GM23248 (cell line): ENCODE measurements at regions not wholly inside any gene's neighbourhood (a gene's known extent, or its start where the extent isn't known, plus 50 kb on each side); places are given as distances from the start of the nearest gene placed in this dataset.

Experiments used
- EZH2 ChIP-seq: fragments of 200-600 bp; sonication (generic); IDR thresholded peaks from 2 replicates; pipeline ENCODE4 v1.6.1; 2018; ENCODE audit warnings: antibody characterized with exemption, mild to moderate bottlenecking; ENCODE audit not compliant: insufficient read depth, poor library complexity, severe bottlenecking
- EZH2phosphoT487 ChIP-seq: fragments of 200-600 bp; sonication (generic); IDR thresholded peaks from 2 replicates; pipeline ENCODE4 v1.6.1; 2018; ENCODE audit warnings: antibody characterized with exemption, moderate library complexity, mild to moderate bottlenecking, low read depth; ENCODE audit not compliant: insufficient read depth

DNA sequence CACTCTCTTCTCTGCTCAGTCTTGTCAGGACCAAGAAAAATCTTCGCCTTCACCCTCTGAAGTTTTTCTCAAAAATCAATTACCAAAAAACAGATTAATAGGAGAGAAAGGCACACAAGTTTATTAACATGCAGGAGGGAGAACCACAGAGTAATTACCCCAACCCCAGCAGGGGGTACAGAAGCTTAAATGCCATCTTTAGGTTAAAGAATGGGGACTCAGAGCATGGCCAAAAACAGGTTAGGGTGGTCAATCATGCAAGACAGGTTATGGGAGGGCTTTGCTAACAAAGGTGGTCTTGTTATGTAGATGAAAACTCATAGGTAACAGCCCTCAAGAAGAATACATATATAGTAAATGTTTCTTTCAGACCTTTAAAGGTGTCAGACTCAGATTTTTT, 100.5 kb upstream of the BTN3A2 start:
- TF ChIP-seq EZH2phosphoT487 = no peak
- TF ChIP-seq EZH2 = no peak
